Sciatic nerve (tissue), 2 donors: ENCODE measurements at regions not wholly inside any gene's neighbourhood (a gene's known extent, or its start where the extent isn't known, plus 50 kb on each side); places are given as distances from the start of the nearest gene placed in this dataset.
"Not testable (repeated sequence)": the region's sequence is repeated elsewhere in the genome, so short reads cannot be mapped to it uniquely, and the experiment has no call there.

Experiments used
- ATAC-seq: fragments of 200-7000 bp; cut with Tn5 transposase; one replicate; pipeline ENCODE4 v1.9.1; 2020; ENCODE audit warnings: mild to moderate bottlenecking, moderate library complexity
- DNase-seq: peaks from one replicate; pipeline ENCODE4 v3.0.0-alpha.2; 2020; ENCODE audit warnings: low spot score
- intact Hi-C: fragments of 100-400 bp; cut with DNase I; formaldehyde crosslinking; loops from one replicate; pipeline ENCODE4 v1.14.2; 2022
- donor health status: DM: no; HTN: no; CAD: no.
- donor health status: DM: no; HTN: no; CAD: no.

DNA sequence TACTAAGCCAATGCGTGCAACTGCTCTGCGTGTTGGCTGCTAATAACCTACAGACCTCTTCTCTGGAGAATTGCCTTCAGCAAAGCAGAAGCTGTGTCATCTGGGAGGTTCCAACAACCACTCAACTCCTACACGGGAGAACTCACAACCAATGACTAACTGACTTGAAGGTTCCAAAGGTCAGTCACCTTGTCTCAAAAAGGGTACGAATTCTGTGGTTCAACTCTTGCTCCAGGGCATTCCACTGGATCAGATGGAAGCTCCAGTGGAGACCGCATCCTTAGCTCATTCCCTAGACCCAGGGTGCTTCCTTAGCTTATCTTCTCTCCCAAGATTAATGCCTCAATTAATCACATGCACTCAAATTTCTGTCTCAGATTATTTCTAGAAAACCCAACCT is 222.7 kb downstream of the CHIC2 start:
- ATAC-seq (no peak), DNase-seq (no peak)
- intact Hi-C loops, result no loop called here

DNA sequence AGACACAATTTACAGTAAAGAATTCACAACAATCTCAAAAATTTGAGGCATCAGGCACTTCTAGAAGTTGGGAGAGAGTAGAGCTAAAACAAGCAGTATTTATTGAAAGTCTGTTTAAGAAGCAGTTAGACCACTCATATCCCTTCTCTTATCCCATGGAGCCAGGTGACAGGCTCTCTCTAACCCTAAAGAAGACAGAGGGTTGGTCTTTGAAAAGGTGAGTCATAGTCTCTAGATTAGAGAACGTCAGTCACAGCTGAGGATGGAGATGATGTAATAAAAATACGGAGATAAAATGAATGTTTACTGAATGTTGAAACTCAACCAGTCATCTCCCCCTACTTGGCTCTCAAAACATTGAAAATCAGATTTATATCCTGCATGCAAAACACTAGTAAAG is 223.8 kb downstream of the CHIC2 start:
- intact Hi-C loops, result no loop called here
- ATAC-seq (no peak), DNase-seq (no peak)

DNA sequence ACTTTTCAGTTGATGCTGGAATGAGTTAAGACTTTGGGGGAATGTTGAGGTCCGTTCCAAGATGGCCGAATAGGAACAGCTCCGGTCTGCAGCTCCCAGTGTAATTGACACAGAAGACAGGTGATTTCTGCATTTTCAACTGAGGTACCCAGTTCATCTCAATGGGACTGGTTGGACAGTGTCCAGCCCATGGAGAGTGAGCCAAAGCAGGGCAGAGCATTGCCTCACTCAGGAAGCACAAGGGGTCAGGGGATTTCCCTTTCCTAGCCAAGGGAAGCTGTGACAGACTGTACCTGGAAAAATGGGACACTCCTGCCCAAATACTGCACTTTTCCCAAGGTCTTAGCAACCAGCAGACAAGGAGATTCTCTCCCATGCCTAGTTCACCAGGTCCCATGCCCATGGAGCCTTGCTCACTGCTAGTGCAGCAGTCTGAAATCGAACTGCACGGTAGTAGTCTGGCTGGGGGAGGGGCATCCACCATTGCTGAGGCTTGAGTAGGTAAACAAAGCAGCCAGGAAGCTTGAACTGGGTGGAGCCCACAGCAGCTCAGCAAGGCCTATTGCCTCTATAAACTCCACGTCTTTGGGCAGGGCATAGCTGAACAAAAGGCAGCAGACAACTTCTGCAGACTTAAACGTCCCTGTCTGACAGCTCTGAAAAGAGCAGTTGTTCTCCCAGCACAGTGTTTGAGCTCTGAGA is 231.0 kb downstream of the CHIC2 start:
- intact Hi-C loops, DNase-seq, ATAC-seq: not testable (repeated sequence)

DNA sequence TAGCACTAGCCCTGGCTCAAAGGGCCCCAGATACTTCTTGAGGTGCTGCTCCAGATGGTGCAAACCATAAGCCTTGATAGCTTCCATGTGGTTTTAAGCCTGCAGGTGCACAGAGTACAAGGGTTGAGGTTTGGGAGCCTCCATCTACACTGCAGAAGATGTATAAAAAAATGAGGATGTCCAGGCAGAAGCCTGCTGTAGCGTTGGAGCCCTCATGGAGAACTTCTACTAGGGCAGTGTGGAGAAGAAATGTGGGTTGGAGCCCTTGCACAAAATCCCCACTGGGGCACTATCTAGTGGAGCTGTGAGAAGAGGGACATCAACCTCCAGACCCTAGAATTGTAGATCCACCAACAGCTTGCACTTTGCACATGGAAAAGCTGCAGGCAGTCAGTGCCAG is 231.9 kb downstream of the CHIC2 start:
- ATAC-seq, result no peak
- intact Hi-C loops, result no loop called here
- DNase-seq, result no peak

DNA sequence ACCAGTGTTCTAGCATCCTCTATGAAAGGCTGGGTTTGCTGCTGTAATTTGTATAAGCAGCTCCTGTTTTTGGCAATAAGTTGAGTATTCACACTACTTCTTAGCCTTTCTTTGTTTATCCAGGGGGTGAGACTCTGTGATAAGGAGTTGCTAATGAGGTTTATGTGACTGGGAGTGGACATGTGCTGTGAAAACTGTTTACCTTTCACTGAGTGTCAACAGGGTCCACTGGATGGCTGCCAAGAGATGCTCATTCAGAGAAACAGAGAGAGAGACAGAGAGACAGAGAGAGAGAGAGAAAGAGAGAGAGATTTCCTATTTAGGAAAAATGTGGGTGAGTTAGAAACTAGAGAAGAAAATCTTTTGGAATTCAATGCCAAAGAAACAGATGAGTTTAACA is 233.9 kb downstream of the CHIC2 start:
- intact Hi-C loops, result no loop called here
- DNase-seq, result no peak

DNA sequence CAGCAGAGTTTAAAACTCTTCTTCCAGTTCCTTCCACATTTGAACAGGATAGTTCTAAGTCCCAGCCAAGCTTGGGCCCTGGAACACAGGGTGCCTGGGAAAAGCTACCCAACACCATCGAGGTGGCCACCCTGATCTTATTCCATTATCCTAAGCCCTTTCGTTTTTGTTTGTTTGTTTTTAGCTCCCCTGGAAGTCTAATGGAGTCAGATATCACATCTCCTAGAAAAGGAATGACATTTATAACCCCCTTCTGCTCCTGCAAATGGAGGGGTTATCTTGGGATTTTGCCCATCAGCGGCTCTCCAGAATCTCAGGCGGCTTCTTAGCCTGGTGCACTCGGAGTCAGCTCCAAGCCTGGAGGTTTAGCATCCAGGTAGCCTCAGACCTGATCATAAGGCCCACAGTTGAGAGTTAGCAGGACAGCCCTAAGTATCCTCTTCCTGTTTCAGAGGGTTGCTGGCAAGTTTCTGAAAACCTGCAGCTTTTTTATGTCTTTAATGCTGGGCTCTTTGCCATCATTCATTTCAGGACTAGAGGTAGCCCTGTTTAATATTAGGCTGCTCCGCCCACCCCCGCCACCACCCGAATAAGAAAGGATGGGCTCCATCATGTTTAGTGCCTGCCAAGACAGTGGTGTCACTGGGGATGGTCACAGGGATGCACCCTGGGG is 230.0 kb upstream of the LNX1 start:
- intact Hi-C loops, result no loop called here
- DNase-seq, result no peak

More for the DNA sequence above, 233.9 kb downstream of the CHIC2 start:
- ATAC-seq, result no peak

DNA sequence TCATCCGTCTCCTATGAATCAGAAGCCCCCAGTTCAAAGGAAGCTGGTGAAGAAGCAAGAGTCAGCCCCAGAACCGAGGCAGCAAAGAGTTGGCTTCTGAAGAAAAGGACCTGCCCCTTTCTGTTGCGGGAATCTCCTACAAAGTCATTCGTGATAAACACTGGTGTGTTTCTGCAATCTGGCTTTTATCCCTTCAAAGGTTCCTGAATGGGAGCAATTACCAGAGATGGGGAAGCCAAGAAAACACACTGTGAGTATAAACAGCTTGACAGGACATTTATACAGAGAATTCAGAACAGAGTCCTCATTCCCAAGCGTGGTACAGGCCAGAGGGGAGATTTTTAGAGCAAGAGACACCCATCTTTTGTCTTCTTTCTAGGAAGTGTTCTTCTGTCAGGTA is 226.8 kb upstream of the LNX1 start:
- intact Hi-C loops, result no loop called here
- DNase-seq (no peak), ATAC-seq (no peak)

More for the DNA sequence above, 230.0 kb upstream of the LNX1 start:
- ATAC-seq, result no peak

DNA sequence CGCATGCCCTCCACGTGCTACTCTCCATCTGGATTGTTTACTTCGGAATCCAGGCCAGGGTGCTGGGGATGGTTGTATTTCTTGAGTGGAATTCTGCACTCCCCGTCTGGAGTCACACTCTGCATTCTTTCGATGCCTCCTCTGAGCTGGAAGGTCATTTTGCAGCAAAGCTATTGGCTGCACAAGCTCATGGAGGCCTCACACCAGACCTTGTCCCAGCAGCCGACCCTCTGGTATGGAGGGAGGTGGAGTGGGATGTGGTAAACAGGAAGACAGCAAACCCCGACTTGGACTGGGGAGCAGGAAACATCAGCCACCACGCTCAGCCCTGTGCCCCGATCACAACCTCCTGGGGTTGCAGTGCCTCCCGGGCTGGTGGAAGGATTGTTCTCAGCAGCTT is 225.3 kb upstream of the LNX1 start:
- no peak for DNase-seq
- intact Hi-C loops, result no loop called here
- no peak for ATAC-seq

DNA sequence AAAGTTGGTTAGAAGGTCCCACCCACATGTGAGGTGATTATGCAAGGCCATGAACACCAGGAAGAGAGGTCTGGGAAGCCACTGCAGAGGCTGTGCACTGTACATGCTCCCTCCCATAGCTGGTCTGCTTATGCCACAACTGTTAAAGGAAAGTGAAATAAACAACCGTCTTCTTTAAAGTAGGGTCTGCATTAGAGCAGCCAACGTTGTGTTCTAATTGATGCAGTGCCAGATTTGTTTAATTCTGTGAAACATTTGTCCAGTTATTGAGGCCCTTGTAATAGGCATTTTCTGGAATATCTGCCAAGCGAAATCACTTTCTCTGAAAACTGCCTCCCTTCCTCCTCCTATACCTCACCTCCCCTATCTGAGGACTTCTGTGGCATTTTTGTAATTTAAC is 224.0 kb upstream of the LNX1 start:
- ATAC-seq (no peak), DNase-seq (no peak)
- intact Hi-C loops, result no loop called here

DNA sequence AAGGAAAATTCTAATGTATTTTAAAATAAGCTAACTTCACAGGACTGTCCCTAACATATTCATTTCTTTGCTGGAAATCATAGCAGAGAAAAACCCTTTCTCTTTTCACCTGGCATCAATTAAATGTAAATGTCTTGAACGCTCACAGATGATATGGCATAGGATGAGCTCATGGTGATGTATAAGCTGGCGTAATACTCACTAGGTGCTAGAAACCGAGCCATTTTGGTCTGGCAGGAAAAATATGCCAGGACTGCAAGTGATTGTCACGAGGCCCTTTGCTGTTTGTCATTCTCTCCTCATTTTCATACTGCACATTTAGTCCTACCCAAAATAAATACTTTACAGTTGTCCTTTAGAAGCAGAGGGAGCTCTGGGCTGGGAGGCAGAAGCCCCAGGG is 222.7 kb upstream of the LNX1 start:
- intact Hi-C loops, result no loop called here
- DNase-seq (no peak), ATAC-seq (no peak)

DNA sequence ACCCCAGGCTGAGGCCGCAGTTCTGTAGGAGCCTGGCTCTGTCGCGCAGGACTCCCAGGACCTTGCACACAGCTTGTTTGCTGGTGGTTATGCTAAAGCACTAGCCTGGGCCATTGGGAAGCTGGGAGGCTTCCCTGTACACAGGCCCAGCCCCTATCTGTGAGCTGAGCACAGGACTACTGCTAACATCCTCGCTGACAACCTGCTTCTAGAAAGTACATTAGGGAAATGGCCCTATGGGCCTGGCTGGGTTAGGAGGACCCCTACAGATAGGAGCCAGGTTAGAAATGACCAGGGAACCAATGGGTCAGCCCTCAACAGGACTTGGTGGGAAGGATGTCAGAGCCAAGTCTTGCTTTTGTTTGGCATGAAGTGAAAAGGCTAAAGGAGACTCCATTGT is 219.4 kb upstream of the LNX1 start:
- ATAC-seq (no peak), DNase-seq (no peak)
- intact Hi-C loops, result no loop called here

DNA sequence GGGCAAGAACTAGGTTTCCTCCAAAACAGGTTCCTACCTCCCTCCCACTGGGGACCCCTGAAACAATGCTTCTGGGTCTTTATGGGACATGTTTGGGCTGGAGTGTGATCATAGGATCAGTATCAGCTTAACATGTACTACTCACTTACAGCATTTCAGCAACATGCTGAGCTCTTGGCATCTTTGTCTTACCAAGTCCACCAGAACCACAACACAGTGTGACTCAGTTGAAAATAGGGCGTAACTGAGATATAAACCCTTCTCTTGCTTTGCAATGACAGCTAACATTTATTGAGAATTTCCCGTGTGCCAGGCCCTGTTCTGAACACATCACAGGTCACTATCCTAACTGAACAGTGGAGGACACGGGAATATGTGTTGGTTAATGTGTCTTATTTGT is 218.5 kb upstream of the LNX1 start:
- DNase-seq (no peak), ATAC-seq (no peak)
- intact Hi-C loops, result no loop called here

DNA sequence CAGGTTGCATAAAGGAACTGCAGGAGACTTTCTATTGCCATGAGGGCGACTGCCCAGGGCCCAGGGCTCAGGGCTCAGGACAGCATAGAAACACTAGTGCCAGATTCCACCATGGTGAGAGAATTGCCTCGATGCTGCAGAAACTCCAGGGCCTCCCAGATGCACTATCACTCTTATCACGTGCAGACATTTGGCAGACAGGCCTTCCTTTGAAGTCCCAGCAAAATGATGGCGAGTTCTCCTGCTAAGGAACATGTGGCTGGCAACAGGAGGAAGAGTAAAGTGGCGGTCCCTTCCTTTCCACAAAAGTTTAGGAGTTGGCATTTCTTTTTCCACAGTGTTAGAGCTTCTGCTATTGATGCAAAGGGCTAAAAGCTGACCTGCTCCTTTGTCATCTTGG is 214.0 kb upstream of the LNX1 start:
- ATAC-seq (no peak), DNase-seq (no peak)
- intact Hi-C loops, result no loop called here

DNA sequence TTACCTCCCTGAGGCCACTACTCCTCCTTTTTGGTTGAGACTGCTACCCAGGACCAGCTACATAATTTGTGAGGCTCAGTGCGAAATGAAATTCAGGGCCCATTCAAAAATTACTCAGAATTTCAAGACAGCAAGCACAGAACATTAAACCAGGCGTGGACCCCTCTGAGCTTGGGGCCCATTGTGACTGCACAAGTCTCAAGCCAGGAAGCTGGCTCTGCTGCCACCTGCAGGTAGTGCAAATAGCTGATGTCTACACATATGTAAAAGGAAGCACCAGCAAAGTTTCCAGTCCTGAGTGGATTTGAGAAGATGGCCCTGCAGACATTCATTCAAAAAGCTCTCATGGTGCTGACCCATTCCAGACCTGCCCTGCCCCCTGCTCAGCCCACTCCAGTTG is 213.4 kb upstream of the LNX1 start:
- intact Hi-C loops, result no loop called here
- ATAC-seq (no peak), DNase-seq (no peak)

DNA sequence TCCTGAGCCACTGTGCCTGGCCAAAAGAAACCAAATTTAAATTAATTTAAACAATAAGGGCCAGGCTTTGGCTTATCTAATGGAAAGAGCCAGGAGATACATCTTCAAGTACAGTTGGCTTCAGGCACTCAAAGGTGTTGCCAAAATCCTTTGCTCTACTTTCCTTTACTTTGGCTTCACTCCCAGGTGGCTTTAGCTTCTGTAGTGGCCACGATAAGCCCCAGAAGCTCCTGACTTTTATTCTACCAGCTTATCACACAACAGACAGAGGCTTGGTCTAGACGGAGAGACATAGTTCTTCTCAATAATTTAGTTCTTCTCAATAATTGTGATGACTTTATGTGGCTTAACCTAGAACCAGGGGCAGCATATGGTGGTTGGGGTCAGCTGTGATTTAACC is 211.2 kb upstream of the LNX1 start:
- intact Hi-C loops, result no loop called here
- ATAC-seq (no peak), DNase-seq (no peak)

DNA sequence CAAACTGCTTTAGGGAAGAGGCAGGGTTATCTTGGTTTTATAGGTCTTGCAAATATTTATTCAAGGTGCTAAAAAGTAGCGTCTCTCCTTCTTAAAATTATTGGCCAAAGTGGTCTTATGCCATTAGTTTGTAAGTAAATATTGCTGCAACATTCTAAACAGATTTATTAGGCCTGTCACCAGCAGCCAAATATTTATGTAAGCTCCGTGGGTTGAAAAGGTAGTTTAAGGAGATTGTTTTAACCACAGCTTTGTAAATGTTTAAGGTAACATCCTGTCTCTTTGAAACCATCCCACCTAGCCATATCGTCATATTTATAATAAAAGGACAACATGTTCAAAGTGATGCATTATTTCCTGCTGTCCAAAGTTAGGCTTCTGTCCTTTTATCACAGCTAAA is 210.1 kb upstream of the LNX1 start:
- no peak for DNase-seq
- no peak for ATAC-seq
- intact Hi-C loops, result no loop called here

DNA sequence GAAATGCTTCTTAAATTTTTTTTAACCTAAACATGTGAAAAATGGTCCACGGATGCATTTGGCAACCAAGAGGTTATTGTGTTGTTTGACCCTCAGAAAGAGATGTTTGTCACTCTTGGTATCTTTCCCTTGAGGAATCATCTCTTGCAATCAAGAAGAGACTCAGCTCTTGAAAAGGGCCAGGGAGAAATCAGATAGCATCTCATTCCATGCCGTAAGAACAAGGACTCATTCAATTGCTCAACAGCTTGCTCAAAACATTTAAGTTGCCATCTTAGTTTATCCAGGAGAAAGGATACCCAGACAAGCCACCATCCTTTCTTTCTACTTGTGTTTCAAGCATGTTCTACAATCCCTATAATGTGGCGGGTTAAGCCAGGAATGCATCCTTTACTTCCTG is 209.5 kb upstream of the LNX1 start:
- DNase-seq, result no peak
- ATAC-seq, result no peak
- intact Hi-C loops, result no loop called here

DNA sequence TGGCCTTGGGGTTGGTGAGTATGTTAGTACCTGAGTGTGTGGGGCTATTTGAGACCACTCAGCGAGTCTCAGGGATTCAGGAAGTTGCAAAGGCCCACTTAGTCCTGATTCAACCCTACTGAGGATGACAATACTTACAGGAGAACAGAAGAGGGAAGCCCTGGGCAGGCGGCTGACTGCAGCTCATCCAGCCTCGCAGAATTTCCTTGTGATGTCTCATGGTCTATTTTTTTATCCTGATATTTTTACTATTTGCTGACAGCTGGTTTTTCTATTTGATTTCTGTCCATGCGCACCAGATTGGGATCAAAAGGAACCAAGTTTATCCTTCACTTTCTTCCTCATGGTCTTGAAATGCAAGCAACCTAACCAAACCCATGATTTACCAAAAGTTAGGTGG is 201.8 kb upstream of the LNX1 start:
- intact Hi-C loops, result no loop called here
- ATAC-seq (no peak), DNase-seq (no peak)

DNA sequence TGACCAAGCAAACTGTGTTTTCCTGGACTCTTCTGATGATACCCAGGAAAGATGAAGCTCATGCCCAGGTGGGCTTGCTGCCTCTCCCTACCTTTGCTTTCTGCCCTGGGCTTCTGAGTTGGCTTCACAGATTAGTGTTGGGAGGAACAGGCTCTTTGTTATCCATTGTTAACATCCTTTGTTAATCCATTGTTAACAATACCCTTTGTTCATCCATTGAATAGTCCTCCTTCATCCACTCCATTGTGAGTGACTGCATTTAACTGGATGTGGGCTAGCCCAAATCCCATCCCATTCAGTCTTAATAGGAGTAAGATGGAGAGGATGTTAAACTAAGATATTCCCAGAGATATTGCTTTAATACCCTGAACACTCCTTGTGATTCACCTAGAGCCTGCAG is 199.0 kb upstream of the LNX1 start:
- intact Hi-C loops, result no loop called here
- no peak for DNase-seq
- ATAC-seq, result no peak

DNA sequence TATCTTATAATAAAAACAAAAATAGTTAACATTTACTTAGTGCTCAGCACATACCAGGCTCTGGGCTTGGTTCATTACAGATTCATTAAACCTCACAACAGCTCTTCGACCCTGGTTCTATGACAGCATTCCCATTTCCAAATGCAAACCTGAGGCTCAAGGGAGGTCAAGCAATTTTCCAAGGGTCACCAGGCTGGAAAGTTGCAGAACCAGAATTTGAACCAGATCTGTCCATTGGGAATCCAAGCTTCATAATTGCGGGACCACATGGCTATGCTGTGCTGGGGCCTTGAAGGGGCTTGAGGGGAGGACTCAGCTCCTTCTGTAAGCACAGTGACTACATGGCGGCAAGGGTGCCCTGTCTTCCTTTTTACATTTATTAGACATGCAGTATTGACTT is 197.3 kb upstream of the LNX1 start:
- DNase-seq (no peak), ATAC-seq (no peak)
- intact Hi-C loops, result no loop called here

DNA sequence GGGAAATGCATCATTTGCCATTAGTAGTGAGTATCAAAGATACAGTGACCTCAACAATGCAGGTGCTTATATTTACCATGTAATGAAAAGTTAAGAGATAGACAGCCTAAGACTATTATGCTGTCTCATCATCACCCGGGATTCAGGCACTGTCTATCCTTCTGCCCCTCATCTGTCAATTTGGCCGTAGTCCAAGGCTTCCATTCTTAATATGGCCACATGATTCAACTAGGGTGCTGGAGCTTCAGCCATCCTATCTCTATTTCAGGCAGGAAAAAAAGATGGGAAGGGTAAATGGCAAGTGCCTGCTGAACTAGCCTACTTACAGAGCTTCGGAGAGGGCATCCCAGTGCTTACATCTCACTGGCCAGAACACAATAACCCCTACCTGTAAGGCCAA is 196.7 kb upstream of the LNX1 start:
- ATAC-seq (no peak), DNase-seq (no peak)
- intact Hi-C loops, result no loop called here
